SJCRH30 (cell line): ENCODE measurements at regions not wholly inside any gene's neighbourhood (a gene's known extent, or its start where the extent isn't known, plus 50 kb on each side); places are given as distances from the start of the nearest gene placed in this dataset.
A peak's percentile ranks its signal among the peaks of the same experiment; 100 is the strongest.
"Not testable (repeated sequence)": the region's sequence is repeated elsewhere in the genome, so short reads cannot be mapped to it uniquely, and the experiment has no call there.

Source experiments
- DNase-seq, 2 experiments: peaks; one replicate each; pipeline ENCODE4 v3.0.0-alpha.2; 2015 to 2020
- H3K27ac ChIP-seq: fragments of 250-450 bp; sonication (Bioruptor Pico); 2 replicates; pipeline ENCODE4 v1.5.1; 2020; ENCODE audit warnings: mild to moderate bottlenecking, moderate library complexity
- H3K27me3 ChIP-seq: fragments of 250-450 bp; sonication (Bioruptor Pico); 2 replicates; pipeline ENCODE4 v1.5.1; 2020; ENCODE audit warnings: mild to moderate bottlenecking, moderate library complexity
- H3K36me3 ChIP-seq: fragments of 250-450 bp; sonication (Bioruptor Pico); 2 replicates; pipeline ENCODE4 v1.5.1; 2020; ENCODE audit warnings: mild to moderate bottlenecking, moderate library complexity
- H3K4me1 ChIP-seq: fragments of 250-450 bp; sonication (Bioruptor Pico); 2 replicates; pipeline ENCODE4 v1.5.1; 2020; ENCODE audit warnings: mild to moderate bottlenecking, moderate library complexity
- H3K4me3 ChIP-seq: fragments of 250-450 bp; sonication (Bioruptor Pico); 2 replicates; pipeline ENCODE4 v1.5.1; 2020; ENCODE audit warnings: mild to moderate bottlenecking, moderate library complexity
- H3K9me3 ChIP-seq: fragments of 250-450 bp; sonication (Bioruptor Pico); replicated peaks from 2 replicates; pipeline ENCODE4 v1.5.1; 2020; ENCODE audit warnings: mild to moderate bottlenecking, moderate library complexity

DNA sequence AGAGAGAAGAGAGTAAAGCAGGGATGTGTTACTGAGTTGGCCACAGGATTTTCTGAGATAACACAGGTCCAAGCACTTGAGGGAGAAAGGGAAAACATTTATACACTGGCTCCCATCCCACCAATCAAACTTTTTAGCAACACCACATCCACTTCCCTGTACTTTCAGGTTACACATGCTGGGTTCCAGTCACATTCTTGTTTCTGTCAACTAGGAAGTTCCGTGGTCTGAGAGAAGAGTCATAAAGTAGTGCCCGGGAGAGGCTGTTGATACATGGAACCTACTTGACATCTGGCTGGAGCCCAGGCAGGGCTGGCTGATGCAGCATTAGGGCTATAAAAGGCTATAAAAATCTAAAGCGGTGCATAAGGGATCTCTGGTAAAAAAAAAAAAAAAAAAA lies 473.9 kb upstream of the COX7C start:
- Histone ChIP-seq H3K27me3 (no peaks in the 10 kb centered on the region), H3K27ac (no peak overlapping the region), H3K9me3 (no peaks in the 10 kb centered on the region), H3K4me1 (no peaks in the 10 kb centered on the region), H3K36me3 (no peaks in the 10 kb centered on the region), H3K4me3 (no peak overlapping the region)
- DNase-seq = no peak

DNA sequence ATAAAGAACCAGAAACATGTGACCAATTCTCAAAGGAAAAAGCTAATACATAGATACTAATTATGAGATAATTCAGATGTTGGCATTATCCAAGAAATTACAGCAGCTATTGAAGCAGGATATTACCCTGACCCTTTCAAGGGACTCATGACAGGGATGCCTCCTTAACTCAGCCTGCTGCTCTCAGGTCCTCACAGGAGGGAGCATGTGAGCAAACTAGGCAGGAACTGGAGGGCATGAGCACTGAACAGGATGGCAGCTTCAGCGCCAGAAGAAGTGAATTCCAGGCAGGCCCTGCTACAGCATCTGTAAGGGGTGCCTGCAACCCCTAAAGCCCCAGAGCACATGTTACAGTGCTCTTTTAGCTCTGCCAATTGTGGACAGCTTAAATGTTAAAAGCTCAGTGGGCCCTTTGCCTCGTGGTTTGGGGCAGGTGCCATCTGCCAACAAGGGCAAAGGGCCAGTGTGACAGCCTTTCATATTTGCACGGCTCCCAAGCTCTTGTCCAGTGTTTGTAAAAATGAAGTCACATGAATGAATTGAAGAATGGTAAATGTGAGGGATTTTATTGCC lies 464.7 kb upstream of the COX7C start:
- no peaks in the 10 kb centered on the region for H3K27me3 ChIP-seq
- DNase-seq = no peak
- H3K4me1 ChIP-seq = no peaks in the 10 kb centered on the region
- H3K4me3 ChIP-seq = no peak overlapping the region
- H3K27ac ChIP-seq = no peak overlapping the region
- no peaks in the 10 kb centered on the region for H3K36me3 ChIP-seq
- no peaks in the 10 kb centered on the region for H3K9me3 ChIP-seq

DNA sequence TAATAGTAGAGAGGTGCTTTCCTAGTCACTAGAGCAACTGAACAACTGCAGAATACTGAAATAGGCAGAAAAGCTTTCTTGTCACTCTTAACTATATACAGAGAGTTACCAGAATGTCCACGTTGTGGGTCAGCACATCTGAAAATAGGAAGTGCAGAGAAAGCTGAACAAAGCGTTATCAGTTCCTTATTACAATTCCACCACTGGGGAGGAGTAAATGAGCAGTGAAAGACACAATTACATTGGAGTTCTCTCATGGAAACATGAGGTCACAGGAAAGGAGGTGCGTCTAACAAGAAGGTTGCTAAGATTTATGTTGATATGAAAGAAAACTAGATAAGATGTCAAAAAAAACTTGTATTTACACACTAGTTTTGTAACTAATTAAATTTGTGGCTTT lies 461.9 kb upstream of the COX7C start:
- H3K4me1 ChIP-seq = no peaks in the 10 kb centered on the region
- no peaks in the 10 kb centered on the region for H3K9me3 ChIP-seq
- H3K27ac ChIP-seq = no peak overlapping the region
- H3K27me3 ChIP-seq = no peaks in the 10 kb centered on the region
- DNase-seq = no peak
- no peaks in the 10 kb centered on the region for H3K36me3 ChIP-seq
- no peak overlapping the region for H3K4me3 ChIP-seq

- Histone ChIP-seq H3K27me3 (no peaks in the 10 kb centered on the region), H3K4me1 (no peaks in the 10 kb centered on the region), H3K4me3 (no peak overlapping the region), H3K9me3 (no peaks in the 10 kb centered on the region), H3K36me3 (no peaks in the 10 kb centered on the region), H3K27ac (no peak overlapping the region)
- no peak for DNase-seq
Measured at GRCh38 chr5:86170194-86170593, 447.5 kb upstream of the COX7C start.

DNA sequence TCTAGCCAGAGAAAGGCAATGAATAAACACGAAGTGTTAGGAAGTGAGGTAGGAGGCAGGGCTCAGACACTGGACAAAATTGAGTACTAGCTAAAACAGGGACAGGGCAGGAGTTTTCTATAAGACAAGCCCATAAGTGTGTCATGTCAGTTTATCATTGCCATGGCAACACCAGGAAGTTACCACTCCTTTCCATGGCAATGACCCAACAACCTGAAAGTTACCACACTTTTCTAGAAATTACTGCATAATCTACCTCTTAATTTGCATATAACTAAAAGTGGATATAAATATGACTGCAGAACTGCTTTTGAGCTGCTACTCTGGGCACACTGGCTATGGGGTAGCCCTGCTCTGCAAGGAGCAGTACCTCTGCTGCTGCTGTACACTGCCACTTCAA lies 442.5 kb upstream of the COX7C start:
- Histone ChIP-seq H3K27ac (no peak overlapping the region), H3K27me3 (no peaks in the 10 kb centered on the region), H3K4me1 (no peaks in the 10 kb centered on the region), H3K36me3 (no peaks in the 10 kb centered on the region), H3K4me3 (no peak overlapping the region), H3K9me3 (no peaks in the 10 kb centered on the region)
- DNase-seq = no peak

GRCh38 chr5:86199287-86199686 lies 418.5 kb upstream of the COX7C start:
- Histone ChIP-seq H3K4me1 (no peaks in the 10 kb centered on the region), H3K36me3 (no peaks in the 10 kb centered on the region), H3K9me3 (no peaks in the 10 kb centered on the region), H3K27ac (no peak overlapping the region), H3K27me3 (no peaks in the 10 kb centered on the region), H3K4me3 (no peak overlapping the region)
- no peak for DNase-seq

DNA sequence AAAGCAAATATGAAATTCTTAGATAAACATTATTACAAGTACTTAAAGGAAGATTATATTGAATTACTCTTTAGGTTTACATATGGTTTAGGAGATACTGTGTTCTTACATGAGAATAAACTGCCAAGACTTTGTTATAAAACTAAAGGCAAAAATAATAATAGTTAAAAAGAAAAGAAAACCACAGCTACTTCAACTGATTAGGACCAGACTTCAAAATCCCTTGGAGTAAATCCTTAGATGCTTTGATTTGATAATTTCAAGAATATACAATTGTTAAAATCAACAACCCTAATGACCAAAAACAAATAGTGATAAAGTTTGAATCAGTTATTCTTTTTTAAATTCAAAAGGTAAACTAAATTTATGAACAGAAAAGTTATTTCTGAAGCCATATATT lies 389.6 kb upstream of the COX7C start:
- H3K27me3 ChIP-seq = no peaks in the 10 kb centered on the region
- H3K4me1 ChIP-seq = no peaks in the 10 kb centered on the region
- H3K36me3 ChIP-seq = no peaks in the 10 kb centered on the region
- no peak overlapping the region for H3K4me3 ChIP-seq
- H3K9me3 ChIP-seq = no peaks in the 10 kb centered on the region
- DNase-seq = no peak
- H3K27ac ChIP-seq = no peak overlapping the region

GRCh38 chr5:86232246-86232645 lies 385.5 kb upstream of the COX7C start:
- Histone ChIP-seq H3K36me3 (no peaks in the 10 kb centered on the region), H3K9me3 (no peaks in the 10 kb centered on the region), H3K4me3 (no peak overlapping the region), H3K27ac (no peak overlapping the region), H3K27me3 (no peaks in the 10 kb centered on the region; the same call in 1 of the 2 replicates), H3K4me1 (no peaks in the 10 kb centered on the region)
- no peak for DNase-seq

DNA sequence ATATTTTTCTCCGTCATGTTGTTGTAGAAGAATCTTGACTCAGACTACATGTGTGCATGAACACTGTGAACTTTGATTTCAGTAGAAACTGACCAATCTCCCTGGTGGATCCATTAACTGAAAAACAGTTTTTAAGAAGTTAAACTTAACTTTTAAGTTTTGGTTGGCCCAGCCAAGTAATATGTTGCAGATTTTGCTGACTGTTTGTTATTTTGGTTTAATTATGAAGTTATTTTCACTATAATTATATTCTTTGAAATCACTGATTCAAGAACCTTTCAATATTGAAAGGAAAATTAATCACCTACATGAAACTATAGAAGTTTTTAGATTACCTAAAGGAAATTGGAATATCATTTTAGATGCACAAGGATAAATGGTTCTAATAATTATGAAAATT lies 373.6 kb upstream of the COX7C start:
- Histone ChIP-seq H3K27me3 (no peaks in the 10 kb centered on the region), H3K4me3 (no peak overlapping the region), H3K4me1 (no peaks in the 10 kb centered on the region), H3K36me3 (no peaks in the 10 kb centered on the region), H3K9me3 (no peaks in the 10 kb centered on the region; the same call in 1 of the 2 replicates), H3K27ac (no peak overlapping the region)
- no peak for DNase-seq

DNA sequence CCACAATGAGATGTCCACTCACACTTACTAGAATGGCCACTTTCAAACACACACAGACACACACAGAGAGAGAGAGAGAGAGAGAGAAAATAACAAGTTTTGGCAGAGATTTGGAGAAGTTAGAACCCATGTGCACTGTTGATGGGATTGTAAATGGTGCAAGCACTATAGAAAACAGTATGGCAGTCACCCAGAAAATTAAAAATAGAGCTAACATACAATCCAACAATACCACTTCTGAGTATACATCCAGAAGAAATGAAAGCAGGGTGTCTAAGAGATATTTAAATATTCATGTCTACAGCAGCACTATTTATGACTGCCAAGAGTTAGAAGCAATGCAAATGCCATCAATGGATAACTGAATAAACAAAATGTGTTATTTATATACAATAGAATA lies 359.9 kb upstream of the COX7C start:
- Histone ChIP-seq H3K9me3 (no peaks in the 10 kb centered on the region), H3K36me3 (no peaks in the 10 kb centered on the region), H3K27me3 (no peaks in the 10 kb centered on the region), H3K4me1 (no peaks in the 10 kb centered on the region), H3K4me3 (no peak overlapping the region), H3K27ac (no peak overlapping the region)
- DNase-seq = no peak

DNA sequence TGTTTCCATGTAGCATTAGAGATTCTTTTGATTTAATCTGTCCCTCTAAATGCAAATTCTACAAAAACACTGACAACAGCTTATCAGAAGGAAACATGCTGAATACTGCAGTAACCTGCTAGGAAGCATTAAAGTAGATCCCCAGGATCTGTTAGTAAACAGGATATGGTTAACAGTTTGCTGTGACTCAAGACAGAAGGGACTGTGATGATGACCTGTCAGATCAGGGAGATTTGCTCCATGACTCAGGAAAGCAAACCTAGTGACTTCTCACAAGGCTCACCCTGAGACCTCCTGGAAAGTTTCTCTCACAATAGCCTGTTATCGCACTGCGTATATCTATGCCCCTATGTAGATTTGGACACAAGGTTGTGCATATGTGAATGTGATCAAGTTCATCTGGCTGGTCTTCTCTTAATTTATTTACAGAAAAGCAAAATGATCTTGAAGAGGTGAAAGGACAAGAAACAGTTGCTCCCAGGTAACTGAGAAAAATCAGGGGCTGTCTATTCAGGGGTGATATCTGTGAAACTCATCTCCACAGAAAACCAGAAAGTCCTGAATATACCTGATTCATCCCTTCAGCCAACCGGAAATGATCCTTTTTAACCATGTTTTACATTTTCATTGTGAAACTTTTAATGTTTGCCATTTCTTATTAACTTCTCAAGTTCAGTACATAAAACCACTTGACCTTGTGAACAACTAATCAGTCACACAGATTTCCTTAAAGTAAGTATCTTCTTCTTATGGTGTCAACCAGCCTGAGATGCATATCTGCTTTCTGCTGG lies 333.1 kb upstream of the COX7C start:
- H3K4me1 ChIP-seq, H3K4me3 ChIP-seq, DNase-seq, H3K27ac ChIP-seq, H3K36me3 ChIP-seq, H3K9me3 ChIP-seq, H3K27me3 ChIP-seq: not testable (repeated sequence)

DNA sequence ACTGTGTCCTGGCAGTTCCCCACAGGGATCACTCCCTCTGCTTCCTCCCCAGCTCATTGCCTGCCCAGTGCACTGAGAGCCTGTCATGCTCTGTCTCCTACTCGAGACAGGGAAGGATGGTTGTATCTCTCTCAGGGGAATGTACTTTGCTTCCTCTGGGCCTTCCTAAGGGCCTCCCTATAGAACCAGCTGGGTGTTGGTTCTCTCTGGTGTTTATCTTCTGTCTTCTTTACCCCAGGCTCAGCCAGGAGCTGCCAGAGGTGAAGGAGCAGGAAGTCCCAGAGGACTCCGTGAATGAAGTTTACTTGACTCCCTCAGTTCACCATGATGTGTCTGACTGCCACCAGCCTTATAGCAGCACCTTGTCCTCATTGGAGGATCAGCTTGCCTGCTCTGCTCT lies 330.3 kb upstream of the COX7C start:
- H3K27me3 ChIP-seq, H3K36me3 ChIP-seq, DNase-seq, H3K4me1 ChIP-seq, H3K27ac ChIP-seq, H3K9me3 ChIP-seq, H3K4me3 ChIP-seq: not testable (repeated sequence)

DNA sequence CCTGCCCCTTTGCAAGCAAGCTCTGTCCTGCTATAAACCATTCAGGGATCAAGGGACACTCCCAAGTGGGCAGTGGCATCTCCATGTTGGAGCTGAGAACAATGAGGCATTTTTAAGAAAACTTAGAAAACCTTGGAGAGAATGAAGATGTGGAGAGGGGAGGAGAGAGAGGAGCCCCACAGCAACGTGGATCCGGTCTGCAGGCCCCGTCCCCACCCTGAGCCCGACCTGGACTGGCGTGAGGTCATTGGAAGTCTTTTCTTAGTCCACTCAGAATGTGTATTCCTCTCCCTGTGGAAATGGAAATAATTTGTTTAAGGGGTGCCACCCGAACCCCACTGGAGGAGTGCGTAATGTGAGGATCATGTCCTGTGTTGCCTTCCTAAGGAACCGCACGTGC lies 328.0 kb upstream of the COX7C start:
- H3K9me3 ChIP-seq, H3K27ac ChIP-seq, DNase-seq, H3K27me3 ChIP-seq, H3K4me3 ChIP-seq, H3K36me3 ChIP-seq, H3K4me1 ChIP-seq: not testable (repeated sequence)

- H3K27ac ChIP-seq, H3K4me1 ChIP-seq, H3K36me3 ChIP-seq, DNase-seq, H3K9me3 ChIP-seq, H3K27me3 ChIP-seq, H3K4me3 ChIP-seq: not testable (repeated sequence)
Measured at GRCh38 chr5:86292811-86293210, 324.9 kb upstream of the COX7C start.

- not testable (repeated sequence) for DNase-seq, H3K36me3 ChIP-seq, H3K9me3 ChIP-seq, H3K27me3 ChIP-seq, H3K27ac ChIP-seq, H3K4me1 ChIP-seq, H3K4me3 ChIP-seq
Measured at GRCh38 chr5:86302643-86303042, 315.1 kb upstream of the COX7C start.

- not testable (repeated sequence) for H3K27me3 ChIP-seq, H3K4me1 ChIP-seq, H3K4me3 ChIP-seq, H3K27ac ChIP-seq, H3K9me3 ChIP-seq, H3K36me3 ChIP-seq
- DNase-seq = peak in 1 of 2 experiments; percentile 27
Measured at GRCh38 chr5:86305050-86305449, 312.7 kb upstream of the COX7C start.
